ENCODE measurements at regions not wholly inside any gene's neighbourhood (a gene's known extent, or its start where the extent isn't known, plus 50 kb on each side); places are given as distances from the start of the nearest gene placed in this dataset.

- H3K36me3 ChIP-seq (ENCODE audit: control insufficient read depth in 1 of 2, insufficient read depth in 2 of 2, low read depth in 1 of 2, low read length in 2 of 2) = no peaks in the 10 kb centered on the region
- H3K4me2 ChIP-seq (ENCODE audit: low read length, poor library complexity, severe bottlenecking) = no peak overlapping the region
- no peak overlapping the region for H2BK5ac ChIP-seq (ENCODE audit: low read depth, low read length, poor library complexity, severe bottlenecking)
- no peak overlapping the region for H3K4ac ChIP-seq (ENCODE audit: low read depth in 1 of 2, low read length in 2 of 2)
- H2AFZ ChIP-seq (ENCODE audit: low read depth, low read length) = no peak overlapping the region
- no peak overlapping the region for H4K8ac ChIP-seq (ENCODE audit: low read length)
- H3K79me1 ChIP-seq (replicated peaks; ENCODE audit: low read length, poor library complexity, severe bottlenecking) = no peaks in the 10 kb centered on the region
- no peak overlapping the region for H4K91ac ChIP-seq (ENCODE audit: low read length)
- WGBS = 67% methylated on average over 1 of the region's 3 CpGs
- no peak overlapping the region for H2BK12ac ChIP-seq (ENCODE audit: low read length in 2 of 2)
- no peak overlapping the region for H2BK120ac ChIP-seq (ENCODE audit: low read depth, low read length)
- H3K4me1 ChIP-seq (ENCODE audit: control insufficient read depth, insufficient read depth, low read depth, low read length) = no peaks in the 10 kb centered on the region
- H3K14ac ChIP-seq (ENCODE audit: low read length in 2 of 2) = peak overlapping the region in 1 of 2 experiments; percentile 35
- H3K4me3 ChIP-seq (ENCODE audit: insufficient read depth in 1 of 2, low read depth in 1 of 2, low read length in 2 of 2) = no peak overlapping the region
- H3K23ac ChIP-seq (ENCODE audit: low read length in 2 of 2) = no peak overlapping the region
- H3K27me3 ChIP-seq (ENCODE audit: control insufficient read depth in 1 of 2, insufficient read depth in 1 of 2, low read length in 2 of 2) = no peaks in the 10 kb centered on the region
- no peaks in the 10 kb centered on the region for H3K9me3 ChIP-seq (ENCODE audit: control insufficient read depth, low read length)
- no peak overlapping the region for H3K9ac ChIP-seq (ENCODE audit: low read length)
- H2AK5ac ChIP-seq (ENCODE audit: low read length, severe bottlenecking) = no peak overlapping the region
- H3K27ac ChIP-seq (ENCODE audit: low read length, poor library complexity, severe bottlenecking) = no peak overlapping the region
- H2BK15ac ChIP-seq (ENCODE audit: low read depth, poor library complexity, severe bottlenecking) = no peak overlapping the region
- no peak overlapping the region for H3K18ac ChIP-seq (ENCODE audit: low read depth in 1 of 2, low read length in 2 of 2)
- DNase-seq = no peak
Observed at GRCh38 chr3:39590806-39591205, 123.3 kb downstream of the MOBP start.

- no peak overlapping the region for H2BK5ac ChIP-seq (ENCODE audit: low read depth, low read length, poor library complexity, severe bottlenecking)
- DNase-seq = no peak
- H3K27me3 ChIP-seq (ENCODE audit: control insufficient read depth in 1 of 2, insufficient read depth in 1 of 2, low read length in 2 of 2) = no peaks in the 10 kb centered on the region
- no peaks in the 10 kb centered on the region for H3K4me1 ChIP-seq (ENCODE audit: control insufficient read depth, insufficient read depth, low read depth, low read length)
- H3K9ac ChIP-seq (ENCODE audit: low read length) = no peak overlapping the region
- H4K91ac ChIP-seq (ENCODE audit: low read length) = no peak overlapping the region
- no peaks in the 10 kb centered on the region for H3K79me1 ChIP-seq (replicated peaks; ENCODE audit: low read length, poor library complexity, severe bottlenecking)
- no peak overlapping the region for H3K23ac ChIP-seq (ENCODE audit: low read length in 2 of 2)
- H2BK12ac ChIP-seq (ENCODE audit: low read length in 2 of 2) = no peak overlapping the region
- H2BK120ac ChIP-seq (ENCODE audit: low read depth, low read length) = no peak overlapping the region
- no peak overlapping the region for H2BK15ac ChIP-seq (ENCODE audit: low read depth, poor library complexity, severe bottlenecking)
- H3K14ac ChIP-seq (ENCODE audit: low read length in 2 of 2) = no peak overlapping the region
- H3K4ac ChIP-seq (ENCODE audit: low read depth in 1 of 2, low read length in 2 of 2) = no peak overlapping the region
- H2AK5ac ChIP-seq (ENCODE audit: low read length, severe bottlenecking) = no peak overlapping the region
- no peak overlapping the region for H3K4me3 ChIP-seq (ENCODE audit: insufficient read depth in 1 of 2, low read depth in 1 of 2, low read length in 2 of 2)
- 73% methylated on average over 4 of the region's 5 CpGs for WGBS
- H2AFZ ChIP-seq (ENCODE audit: low read depth, low read length) = no peak overlapping the region
- no peaks in the 10 kb centered on the region for H3K9me3 ChIP-seq (ENCODE audit: control insufficient read depth, low read length)
- no peak overlapping the region for H3K18ac ChIP-seq (ENCODE audit: low read depth in 1 of 2, low read length in 2 of 2)
- H3K27ac ChIP-seq (ENCODE audit: low read length, poor library complexity, severe bottlenecking) = no peak overlapping the region
- H3K36me3 ChIP-seq (ENCODE audit: control insufficient read depth in 1 of 2, insufficient read depth in 2 of 2, low read depth in 1 of 2, low read length in 2 of 2) = no peaks in the 10 kb centered on the region
- H4K8ac ChIP-seq (ENCODE audit: low read length) = no peak overlapping the region
- no peak overlapping the region for H3K4me2 ChIP-seq (ENCODE audit: low read length, poor library complexity, severe bottlenecking)
Observed at GRCh38 chr3:39592311-39593050, 125.0 kb downstream of the MOBP start.

GRCh38 chr3:39593341-39593740 is 125.9 kb downstream of the MOBP start:
- 50% methylated on average over 3 of the region's 3 CpGs for WGBS
- H2BK5ac ChIP-seq (ENCODE audit: low read depth, low read length, poor library complexity, severe bottlenecking) = no peak overlapping the region
- no peak overlapping the region for H3K18ac ChIP-seq (ENCODE audit: low read depth in 1 of 2, low read length in 2 of 2)
- H3K79me1 ChIP-seq (replicated peaks; ENCODE audit: low read length, poor library complexity, severe bottlenecking) = no peaks in the 10 kb centered on the region
- H3K14ac ChIP-seq (ENCODE audit: low read length in 2 of 2) = no peak overlapping the region
- H3K36me3 ChIP-seq (ENCODE audit: control insufficient read depth in 1 of 2, insufficient read depth in 2 of 2, low read depth in 1 of 2, low read length in 2 of 2) = no peaks in the 10 kb centered on the region
- H3K4me3 ChIP-seq (ENCODE audit: insufficient read depth in 1 of 2, low read depth in 1 of 2, low read length in 2 of 2) = no peak overlapping the region
- H3K27me3 ChIP-seq (ENCODE audit: control insufficient read depth in 1 of 2, insufficient read depth in 1 of 2, low read length in 2 of 2) = no peaks in the 10 kb centered on the region
- H2AFZ ChIP-seq (ENCODE audit: low read depth, low read length) = no peak overlapping the region
- H3K4me2 ChIP-seq (ENCODE audit: low read length, poor library complexity, severe bottlenecking) = no peak overlapping the region
- H3K9ac ChIP-seq (ENCODE audit: low read length) = no peak overlapping the region
- H2BK120ac ChIP-seq (ENCODE audit: low read depth, low read length) = no peak overlapping the region
- no peak overlapping the region for H4K8ac ChIP-seq (ENCODE audit: low read length)
- DNase-seq = no peak
- H4K91ac ChIP-seq (ENCODE audit: low read length) = no peak overlapping the region
- no peak overlapping the region for H2BK15ac ChIP-seq (ENCODE audit: low read depth, poor library complexity, severe bottlenecking)
- H2AK5ac ChIP-seq (ENCODE audit: low read length, severe bottlenecking) = no peak overlapping the region
- H3K4ac ChIP-seq (ENCODE audit: low read depth in 1 of 2, low read length in 2 of 2) = no peak overlapping the region
- H3K9me3 ChIP-seq (ENCODE audit: control insufficient read depth, low read length) = no peaks in the 10 kb centered on the region
- no peak overlapping the region for H3K23ac ChIP-seq (ENCODE audit: low read length in 2 of 2)
- no peak overlapping the region for H3K27ac ChIP-seq (ENCODE audit: low read length, poor library complexity, severe bottlenecking)
- no peak overlapping the region for H2BK12ac ChIP-seq (ENCODE audit: low read length in 2 of 2)
- no peaks in the 10 kb centered on the region for H3K4me1 ChIP-seq (ENCODE audit: control insufficient read depth, insufficient read depth, low read depth, low read length)

- H2BK12ac ChIP-seq (ENCODE audit: low read length in 2 of 2) = no peak overlapping the region
- H4K8ac ChIP-seq (ENCODE audit: low read length) = no peak overlapping the region
- no peak overlapping the region for H3K4me2 ChIP-seq (ENCODE audit: low read length, poor library complexity, severe bottlenecking)
- no peaks in the 10 kb centered on the region for H3K9me3 ChIP-seq (ENCODE audit: control insufficient read depth, low read length)
- H3K4ac ChIP-seq (ENCODE audit: low read depth in 1 of 2, low read length in 2 of 2) = no peak overlapping the region
- H3K4me3 ChIP-seq (ENCODE audit: insufficient read depth in 1 of 2, low read depth in 1 of 2, low read length in 2 of 2) = no peak overlapping the region
- no peaks in the 10 kb centered on the region for H3K4me1 ChIP-seq (ENCODE audit: control insufficient read depth, insufficient read depth, low read depth, low read length)
- H2BK15ac ChIP-seq (ENCODE audit: low read depth, poor library complexity, severe bottlenecking) = no peak overlapping the region
- DNase-seq = no peak
- H2BK120ac ChIP-seq (ENCODE audit: low read depth, low read length) = no peak overlapping the region
- no peaks in the 10 kb centered on the region for H3K79me1 ChIP-seq (replicated peaks; ENCODE audit: low read length, poor library complexity, severe bottlenecking)
- no peak overlapping the region for H3K18ac ChIP-seq (ENCODE audit: low read depth in 1 of 2, low read length in 2 of 2)
- no peak overlapping the region for H2AFZ ChIP-seq (ENCODE audit: low read depth, low read length)
- 33% methylated on average over 2 of the region's 2 CpGs for WGBS
- H3K27me3 ChIP-seq (ENCODE audit: control insufficient read depth in 1 of 2, insufficient read depth in 1 of 2, low read length in 2 of 2) = no peaks in the 10 kb centered on the region
- no peak overlapping the region for H3K27ac ChIP-seq (ENCODE audit: low read length, poor library complexity, severe bottlenecking)
- no peak overlapping the region for H3K9ac ChIP-seq (ENCODE audit: low read length)
- H4K91ac ChIP-seq (ENCODE audit: low read length) = no peak overlapping the region
- H3K36me3 ChIP-seq (ENCODE audit: control insufficient read depth in 1 of 2, insufficient read depth in 2 of 2, low read depth in 1 of 2, low read length in 2 of 2) = no peaks in the 10 kb centered on the region
- H2BK5ac ChIP-seq (ENCODE audit: low read depth, low read length, poor library complexity, severe bottlenecking) = no peak overlapping the region
- H2AK5ac ChIP-seq (ENCODE audit: low read length, severe bottlenecking) = no peak overlapping the region
- H3K23ac ChIP-seq (ENCODE audit: low read length in 2 of 2) = no peak overlapping the region
- no peak overlapping the region for H3K14ac ChIP-seq (ENCODE audit: low read length in 2 of 2)
Observed at GRCh38 chr3:39601241-39601640, 133.8 kb downstream of the MOBP start.
